ENCODE measurements at regions not wholly inside any gene's neighbourhood (a gene's known extent, or its start where the extent isn't known, plus 50 kb on each side); places are given as distances from the start of the nearest gene placed in this dataset.
"Not testable (repeated sequence)": the region's sequence is repeated elsewhere in the genome, so short reads cannot be mapped to it uniquely, and the experiment has no call there.

DNA sequence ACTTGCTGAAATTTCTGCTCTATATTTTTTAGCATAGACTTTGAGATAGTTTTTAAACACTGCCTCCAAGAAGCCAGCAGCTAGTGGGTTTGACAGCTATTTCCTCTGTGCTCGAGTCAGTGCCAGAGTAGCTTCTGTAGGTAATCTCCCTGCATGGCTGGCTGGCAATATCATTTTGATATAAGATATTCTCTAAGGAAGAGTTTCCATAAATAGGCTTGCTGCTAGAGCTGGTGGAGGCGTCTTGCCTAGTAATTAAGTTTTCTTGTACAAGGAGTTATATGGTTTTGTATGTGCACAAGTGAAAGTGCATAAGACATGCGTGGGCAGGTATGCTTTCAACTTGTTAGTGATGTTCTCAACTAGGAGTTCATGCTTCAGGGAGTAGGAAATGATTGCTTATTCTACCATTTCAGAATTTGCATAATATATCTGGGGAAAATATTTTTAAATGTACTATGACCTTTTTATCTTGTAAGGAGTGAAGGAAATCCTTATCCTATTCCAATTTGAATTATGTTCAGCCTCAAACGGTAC is 74.1 kb upstream of the CCL21 start:
- no peak for FAIRE-seq

DNA sequence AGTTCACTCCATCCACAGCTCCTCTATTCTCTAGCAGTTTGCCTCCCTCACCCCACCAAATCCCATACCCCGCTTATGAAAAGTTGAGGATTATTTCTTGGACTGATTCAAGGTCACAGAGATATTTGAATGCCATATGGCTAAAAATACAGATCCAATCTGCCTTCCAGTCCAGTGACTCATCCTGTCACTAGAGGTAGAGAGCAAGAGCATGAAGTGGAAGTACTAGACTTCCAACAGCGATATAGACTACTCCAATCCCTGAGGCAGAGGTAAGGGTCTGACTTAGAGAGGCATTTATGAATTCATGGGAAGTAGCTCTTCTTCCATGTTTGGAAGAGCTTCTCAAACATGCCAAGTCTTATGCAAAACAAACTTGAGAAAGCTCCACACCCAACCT is 72.4 kb upstream of the CCL21 start:
- no peak for FAIRE-seq

DNA sequence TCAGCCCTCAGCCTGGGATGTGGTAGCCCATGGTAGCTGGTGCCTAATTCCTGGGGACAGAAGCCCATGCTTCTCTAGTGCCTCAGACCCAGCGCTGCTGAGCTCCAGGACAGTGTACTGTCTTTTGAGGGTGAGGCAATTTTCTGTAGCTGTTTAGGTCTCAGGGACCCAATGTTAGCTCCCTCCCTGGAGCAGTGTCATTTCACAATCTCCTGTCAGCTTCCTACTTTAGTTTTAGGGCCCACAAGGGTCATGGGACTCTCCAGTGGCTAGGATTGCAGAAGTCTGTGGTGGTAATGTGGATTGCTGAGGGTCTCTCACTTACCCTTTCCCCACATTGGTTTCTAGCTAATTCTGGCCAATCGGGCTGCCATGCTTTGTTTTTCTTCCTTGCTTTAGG is 67.7 kb upstream of the CCL21 start:
- FAIRE-seq, result no peak

DNA sequence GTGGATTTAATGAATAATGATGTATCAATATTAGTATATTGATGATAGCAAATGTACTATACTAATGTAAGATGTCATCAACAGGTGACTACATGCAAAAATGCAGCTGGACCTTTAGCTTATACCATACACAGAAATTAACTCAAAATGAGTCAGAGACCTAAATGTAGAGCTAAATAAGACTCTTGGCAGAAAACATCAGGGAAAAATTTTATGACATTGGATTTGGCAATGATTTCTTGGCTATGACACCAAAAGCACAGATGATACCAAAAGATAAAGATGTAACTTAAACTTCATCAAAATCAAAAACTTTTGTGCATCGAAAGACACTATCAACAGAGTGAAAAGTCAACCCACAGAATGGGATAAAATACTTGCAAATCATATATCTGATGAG is 64.0 kb upstream of the CCL21 start:
- FAIRE-seq, result no peak

DNA sequence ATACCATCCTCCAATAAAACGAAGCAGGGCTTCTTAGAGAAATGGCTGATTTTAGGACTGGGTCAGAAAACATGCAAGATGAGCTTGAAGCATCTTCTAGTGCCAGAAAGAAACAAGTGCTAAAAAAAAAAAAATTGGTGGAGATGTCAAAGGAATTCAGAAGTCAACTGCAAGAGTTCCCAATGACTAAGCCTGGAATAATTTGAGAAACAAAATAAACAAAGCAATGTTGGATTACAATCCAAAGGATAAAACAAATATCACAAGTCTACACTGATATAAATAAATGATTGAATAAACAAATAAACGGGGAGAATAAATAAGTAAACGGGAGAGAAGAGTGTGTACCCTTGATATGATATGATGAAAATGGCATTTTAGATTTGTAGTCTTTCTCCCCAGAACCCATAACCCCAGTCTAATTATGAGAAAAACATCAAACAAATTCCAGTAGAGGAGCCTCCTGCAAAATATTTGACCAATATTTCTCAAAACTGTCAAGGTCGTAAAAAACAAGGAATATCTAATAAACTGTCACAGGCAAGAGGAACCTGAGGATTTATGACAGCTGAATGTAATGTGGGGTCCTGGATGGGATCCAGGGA is 63.5 kb upstream of the CCL21 start:
- no peak for FAIRE-seq

DNA sequence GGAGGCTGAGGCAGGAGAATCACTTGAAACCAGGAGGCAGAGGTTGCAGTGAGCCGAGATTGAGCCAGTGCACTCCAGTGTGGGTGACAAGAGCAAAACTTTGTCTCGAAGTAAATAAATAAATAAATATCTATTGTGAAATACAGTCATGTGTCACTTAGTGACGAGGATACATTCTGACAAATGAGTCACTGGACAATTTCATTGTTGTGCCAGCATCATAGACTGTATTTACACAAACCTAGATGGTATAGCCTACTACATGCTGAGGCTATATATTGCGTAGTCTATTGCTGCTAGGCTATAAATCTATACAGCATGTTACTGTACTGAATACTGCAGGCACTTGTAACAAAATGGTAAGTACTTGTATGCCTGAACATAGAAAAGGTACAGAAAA is 61.1 kb upstream of the CCL21 start:
- FAIRE-seq, result no peak

DNA sequence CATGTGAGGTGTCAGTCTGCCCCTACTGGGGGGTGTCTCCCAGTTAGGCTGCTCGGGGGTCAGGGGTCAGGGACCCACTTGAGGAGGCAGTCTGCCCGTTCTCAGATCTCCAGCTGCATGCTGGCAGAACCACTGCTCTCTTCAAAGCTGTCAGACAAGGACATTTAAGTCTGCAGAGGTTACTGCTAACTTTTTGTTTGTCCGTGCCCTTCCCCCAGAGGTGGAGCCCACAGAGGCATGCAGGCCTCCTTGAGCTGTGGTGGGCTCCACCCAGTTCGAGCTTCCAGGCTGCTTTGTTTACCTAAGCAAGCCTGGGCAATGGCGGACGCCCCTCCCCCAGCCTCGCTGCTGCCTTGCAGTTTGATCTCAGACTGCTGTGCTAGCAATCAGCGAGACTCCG is 57.2 kb upstream of the CCL21 start:
- FAIRE-seq, result not testable (repeated sequence)

DNA sequence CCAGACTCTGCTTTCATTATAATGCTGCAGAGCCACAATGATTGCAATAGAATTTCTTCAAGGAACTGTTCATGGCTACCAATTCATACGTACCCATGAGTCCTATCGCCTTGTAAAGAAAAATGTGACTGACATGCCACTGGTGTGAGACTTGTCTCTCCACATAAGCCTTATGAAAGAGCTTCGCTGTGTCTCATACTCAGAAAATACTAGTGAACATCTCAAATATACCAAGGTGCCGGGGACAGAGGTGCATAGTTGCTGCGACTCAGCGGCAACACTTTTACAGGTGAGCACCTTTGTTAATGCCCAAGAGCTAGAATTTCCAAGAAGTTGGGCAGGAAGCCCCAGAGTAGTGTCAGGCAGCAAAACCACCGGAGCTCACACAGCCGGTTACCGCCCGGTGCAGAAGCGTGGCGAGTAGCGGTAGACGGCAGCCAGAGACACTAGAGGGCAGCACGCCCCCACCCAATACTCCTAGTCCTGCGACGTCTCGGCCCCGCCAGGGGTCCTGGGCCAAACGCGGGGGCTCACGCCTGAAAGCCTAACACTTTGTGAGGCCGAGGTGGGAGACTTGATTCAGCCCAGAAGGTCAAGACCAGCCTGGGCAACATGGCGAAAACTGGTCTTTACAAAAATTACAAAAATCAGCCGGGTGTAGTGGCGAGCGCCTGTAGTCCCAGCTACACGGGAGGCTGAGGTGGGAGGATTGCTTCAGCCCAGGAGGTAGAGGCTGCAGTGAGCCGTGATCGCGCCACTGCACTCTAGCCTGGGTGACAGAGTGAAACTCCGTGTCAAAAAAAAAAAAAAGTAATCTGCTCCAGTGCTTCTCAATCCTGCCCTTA is 50.5 kb upstream of the CCL21 start:
- FAIRE-seq, result not testable (repeated sequence)
